MM.1S (cell line): ENCODE measurements at regions not wholly inside any gene's neighbourhood (a gene's known extent, or its start where the extent isn't known, plus 50 kb on each side); places are given as distances from the start of the nearest gene placed in this dataset.

Experiments
- DNase-seq: peaks from one replicate; pipeline ENCODE4 v3.0.0-alpha.2; 2015
- H2AFZ ChIP-seq: fragments of 300-600 bp; sonication (generic); 2 replicates; pipeline ENCODE4 v1.6.0; 2016; ENCODE audit warnings: antibody characterized with exemption, low read length
- H3F3A ChIP-seq: fragments of 300-600 bp; sonication (generic); 2 replicates; pipeline ENCODE4 v1.6.1; 2016; ENCODE audit warnings: mild to moderate bottlenecking, antibody characterized with exemption, low read length, moderate library complexity, mixed read lengths; ENCODE audit not compliant: insufficient read depth
- H3K27ac ChIP-seq: fragments of 300-600 bp; sonication (generic); 2 replicates; pipeline ENCODE4 v1.5.1; 2016; ENCODE audit warnings: mild to moderate bottlenecking, low read length
- H3K27me3 ChIP-seq: fragments of 300-600 bp; sonication (generic); replicated peaks from 2 replicates; pipeline ENCODE4 v1.6.0; 2016; ENCODE audit warnings: low read length; ENCODE audit not compliant: insufficient read depth
- H3K36me3 ChIP-seq: fragments of 300-600 bp; sonication (generic); replicated peaks from 2 replicates; pipeline ENCODE4 v1.6.1; 2016; ENCODE audit warnings: mild to moderate bottlenecking, low read length, mixed read lengths; ENCODE audit not compliant: insufficient read depth
- H3K4me1 ChIP-seq: fragments of 300-600 bp; sonication (generic); 2 replicates; pipeline ENCODE4 v1.6.1; 2016; ENCODE audit warnings: low read length, mixed read lengths
- H3K4me2 ChIP-seq: fragments of 300-600 bp; sonication (generic); 2 replicates; pipeline ENCODE4 v1.6.0; 2016; ENCODE audit warnings: low read depth, low read length
- H3K4me3 ChIP-seq: fragments of 300-600 bp; sonication (generic); 2 replicates; pipeline ENCODE4 v1.5.1; 2016; ENCODE audit warnings: low read length, mixed read lengths
- H3K79me2 ChIP-seq: fragments of 300-600 bp; sonication (generic); 2 replicates; pipeline ENCODE4 v1.6.1; 2016; ENCODE audit warnings: mixed run types, low read length, mixed read lengths
- H3K9ac ChIP-seq: fragments of 300-600 bp; sonication (generic); 2 replicates; pipeline ENCODE4 v1.6.1; 2016; ENCODE audit warnings: low read length, mixed read lengths
- H3K9me2 ChIP-seq: fragments of 300-600 bp; sonication (generic); replicated peaks from 2 replicates; pipeline ENCODE4 v1.6.1; 2016; ENCODE audit warnings: mild to moderate bottlenecking, low read length, mixed read lengths; ENCODE audit not compliant: insufficient read depth
- H3K9me3 ChIP-seq: fragments of 300-600 bp; sonication (generic); replicated peaks from 2 replicates; pipeline ENCODE4 v1.6.1; 2016; ENCODE audit warnings: mild to moderate bottlenecking, low read length, mixed read lengths; ENCODE audit not compliant: insufficient read depth
- H4K20me1 ChIP-seq: fragments of 300-600 bp; sonication (generic); 2 replicates; pipeline ENCODE4 v1.6.1; 2016; ENCODE audit warnings: mild to moderate bottlenecking, low read length, moderate library complexity, mixed read lengths; ENCODE audit not compliant: insufficient read depth
- CTCF ChIP-seq: fragments of 300-600 bp; sonication (generic); IDR thresholded peaks from 2 replicates; pipeline ENCODE4 v1.5.1; 2016; ENCODE audit warnings: antibody characterized with exemption, low read length, mixed read lengths
- EZH2 ChIP-seq: fragments of 300-600 bp; sonication (generic); optimal IDR thresholded peaks from 2 replicates; pipeline ENCODE3; 2017; ENCODE audit warnings: low read depth, mild to moderate bottlenecking, antibody characterized with exemption, low read length, mixed read lengths
- EZH2phosphoT487 ChIP-seq: fragments of 300-600 bp; sonication (generic); IDR thresholded peaks from 2 replicates; pipeline ENCODE4 v1.6.1; 2018; ENCODE audit warnings: antibody characterized with exemption, low read length

- Histone ChIP-seq H4K20me1 (no peaks in the 10 kb centered on the region), H3K36me3 (no peaks in the 10 kb centered on the region), H3K79me2 (no peaks in the 10 kb centered on the region), H3K27ac (no peak overlapping the region), H3K9me2 (no peaks in the 10 kb centered on the region), H2AFZ (no peak overlapping the region), H3K27me3 (no peaks in the 10 kb centered on the region), H3K4me3 (no peak overlapping the region), H3K9ac (no peak overlapping the region), H3K9me3 (no peaks in the 10 kb centered on the region), H3F3A (no peaks in the 10 kb centered on the region), H3K4me1 (no peaks in the 10 kb centered on the region), H3K4me2 (no peak overlapping the region)
- TF ChIP-seq EZH2 (no peak), CTCF (no peak), EZH2phosphoT487 (no peak)
- DNase-seq: no peak
Measured at GRCh38 chrX:137707348-137707747, 141.4 kb downstream of the ZIC3 start.

DNA sequence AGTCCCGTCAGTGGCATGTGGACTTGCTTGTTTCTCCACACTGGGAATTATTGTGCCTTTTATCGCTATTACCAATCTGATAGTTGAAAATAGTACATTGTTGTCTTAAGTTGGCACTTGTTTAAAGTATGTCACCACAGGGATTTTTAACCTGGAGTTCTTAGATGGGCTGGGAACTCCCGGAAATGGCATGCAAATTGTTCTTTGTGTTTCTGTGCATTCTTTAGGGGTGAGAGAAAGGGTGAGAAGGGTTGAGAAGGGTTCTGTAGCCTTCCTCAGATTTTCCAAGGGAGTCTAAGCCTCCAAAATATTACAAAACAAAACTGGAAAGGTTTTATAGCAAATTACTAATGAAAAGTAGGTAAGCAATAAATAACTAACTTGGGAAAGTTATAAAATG lies 176.9 kb downstream of the ZIC3 start:
- Histone ChIP-seq H3K9ac (no peak overlapping the region), H3K4me1 (no peaks in the 10 kb centered on the region), H3K27ac (no peak overlapping the region), H3K9me3 (no peaks in the 10 kb centered on the region), H3F3A (no peaks in the 10 kb centered on the region), H4K20me1 (no peaks in the 10 kb centered on the region), H2AFZ (no peak overlapping the region), H3K36me3 (no peaks in the 10 kb centered on the region), H3K9me2 (no peaks in the 10 kb centered on the region), H3K4me2 (no peak overlapping the region), H3K4me3 (no peak overlapping the region), H3K27me3 (no peaks in the 10 kb centered on the region), H3K79me2 (no peaks in the 10 kb centered on the region)
- DNase-seq: no peak
- TF ChIP-seq EZH2phosphoT487: no peak
- TF ChIP-seq EZH2: no peak
- no peak for TF ChIP-seq CTCF

DNA sequence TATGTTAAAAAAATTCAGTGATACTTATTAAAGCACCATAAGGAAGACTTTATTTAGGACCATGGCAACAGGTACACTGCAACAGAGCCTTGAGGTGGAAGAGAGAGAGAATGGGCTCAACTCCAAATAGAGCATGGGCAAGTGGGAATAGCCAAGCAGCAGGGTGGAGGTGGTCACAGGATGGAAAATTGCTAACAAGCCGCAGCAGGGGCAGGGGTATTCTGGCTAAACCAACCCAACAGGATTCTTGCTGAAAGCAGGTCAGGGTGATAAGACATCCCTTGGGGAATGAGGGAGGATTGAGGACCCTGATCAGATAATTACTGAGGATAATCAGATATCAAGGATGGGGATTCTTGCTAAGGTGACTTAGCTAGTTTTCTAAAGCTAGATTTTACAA lies 177.5 kb downstream of the ZIC3 start:
- Histone ChIP-seq H3K27me3 (no peaks in the 10 kb centered on the region), H3K9me3 (no peaks in the 10 kb centered on the region), H3K4me3 (no peak overlapping the region), H3K9ac (no peak overlapping the region), H2AFZ (no peak overlapping the region), H3K9me2 (no peaks in the 10 kb centered on the region), H3K79me2 (no peaks in the 10 kb centered on the region), H3K4me1 (no peaks in the 10 kb centered on the region), H3K4me2 (no peak overlapping the region), H4K20me1 (no peaks in the 10 kb centered on the region), H3F3A (no peaks in the 10 kb centered on the region), H3K36me3 (no peaks in the 10 kb centered on the region), H3K27ac (no peak overlapping the region)
- no peak for DNase-seq
- TF ChIP-seq EZH2phosphoT487 (no peak), CTCF (no peak)

DNA sequence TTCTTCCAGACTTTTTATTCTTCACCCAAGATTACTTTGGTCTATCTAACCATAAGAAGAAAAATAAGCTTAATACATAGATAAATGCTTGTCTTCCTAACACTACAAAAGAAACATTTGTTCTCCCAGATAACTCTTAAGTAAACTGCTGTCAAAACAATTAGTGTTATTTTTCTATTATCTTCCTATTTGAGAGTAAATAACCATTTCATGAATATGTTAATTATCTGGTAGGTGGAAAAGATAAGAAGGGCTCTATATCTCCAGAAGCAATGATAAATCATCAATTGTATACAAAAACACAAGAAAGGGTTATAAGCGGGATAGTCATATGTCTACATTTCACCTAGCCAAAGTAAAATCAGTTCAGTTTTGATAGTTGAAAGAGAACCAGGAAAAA lies 180.4 kb downstream of the ZIC3 start:
- DNase-seq: no peak
- Histone ChIP-seq H3K4me3 (no peak overlapping the region), H3K79me2 (no peaks in the 10 kb centered on the region), H4K20me1 (no peaks in the 10 kb centered on the region), H3K27me3 (no peaks in the 10 kb centered on the region), H3K4me2 (no peak overlapping the region), H3K4me1 (no peaks in the 10 kb centered on the region), H3K27ac (no peak overlapping the region), H3F3A (no peaks in the 10 kb centered on the region), H3K36me3 (no peaks in the 10 kb centered on the region), H3K9me2 (no peaks in the 10 kb centered on the region), H3K9me3 (no peaks in the 10 kb centered on the region), H2AFZ (no peak overlapping the region), H3K9ac (no peak overlapping the region)
- TF ChIP-seq EZH2phosphoT487 (no peak), CTCF (no peak), EZH2 (no peak)
